ENCODE measurements at regions not wholly inside any gene's neighbourhood (a gene's known extent, or its start where the extent isn't known, plus 50 kb on each side); places are given as distances from the start of the nearest gene placed in this dataset.

DNA sequence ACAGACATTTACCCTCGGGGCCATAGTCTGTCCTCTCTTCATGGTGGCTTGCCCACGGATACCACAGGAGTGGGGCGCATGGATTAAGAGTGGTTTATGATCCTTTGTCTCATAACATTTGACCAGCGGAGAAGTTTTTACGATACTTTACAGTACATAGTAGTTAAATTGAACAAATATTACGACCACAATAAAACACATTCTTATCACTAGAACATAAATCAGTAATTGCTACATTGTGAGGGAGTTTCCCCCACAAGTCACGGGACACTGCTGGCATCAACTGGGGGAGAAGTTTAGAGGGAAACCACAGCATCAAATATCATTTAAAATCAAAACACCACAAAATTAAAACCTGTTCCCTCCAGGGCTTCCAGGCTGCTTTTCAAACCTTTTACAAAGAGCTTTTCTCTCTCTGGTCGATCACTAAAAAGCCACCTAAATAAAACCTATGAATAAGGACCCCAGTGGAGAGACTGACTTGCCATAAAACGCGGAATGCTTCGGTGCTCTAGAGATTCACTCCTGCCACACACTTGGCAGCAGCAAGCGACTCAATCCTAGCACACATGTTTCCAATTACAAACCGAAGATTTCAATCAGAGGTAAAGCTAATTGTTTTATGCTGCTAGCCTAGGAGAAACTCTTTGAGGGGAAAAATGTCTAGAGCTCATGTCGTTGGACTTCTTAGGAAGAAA is 173.7 kb upstream of the HNRNPA3 start:
- H3K4me1 Mint-ChIP-seq: peaks cover 52% of the 10 kb centered on the region
- no peaks in the 10 kb centered on the region for H3K9me3 Mint-ChIP-seq
- peak overlapping the region; percentile 46 for H3K4me3 Mint-ChIP-seq
- H3K36me3 Mint-ChIP-seq (ENCODE audit: low read depth): no peaks in the 10 kb centered on the region
- H3K27ac Mint-ChIP-seq: peak overlapping the region; percentile 8
- peak; percentile 6 for DNase-seq
- peaks cover 4% of the 10 kb centered on the region for H3K27me3 Mint-ChIP-seq (ENCODE audit: low read depth, poor library complexity)
- TF ChIP-seq, protein P1, sequence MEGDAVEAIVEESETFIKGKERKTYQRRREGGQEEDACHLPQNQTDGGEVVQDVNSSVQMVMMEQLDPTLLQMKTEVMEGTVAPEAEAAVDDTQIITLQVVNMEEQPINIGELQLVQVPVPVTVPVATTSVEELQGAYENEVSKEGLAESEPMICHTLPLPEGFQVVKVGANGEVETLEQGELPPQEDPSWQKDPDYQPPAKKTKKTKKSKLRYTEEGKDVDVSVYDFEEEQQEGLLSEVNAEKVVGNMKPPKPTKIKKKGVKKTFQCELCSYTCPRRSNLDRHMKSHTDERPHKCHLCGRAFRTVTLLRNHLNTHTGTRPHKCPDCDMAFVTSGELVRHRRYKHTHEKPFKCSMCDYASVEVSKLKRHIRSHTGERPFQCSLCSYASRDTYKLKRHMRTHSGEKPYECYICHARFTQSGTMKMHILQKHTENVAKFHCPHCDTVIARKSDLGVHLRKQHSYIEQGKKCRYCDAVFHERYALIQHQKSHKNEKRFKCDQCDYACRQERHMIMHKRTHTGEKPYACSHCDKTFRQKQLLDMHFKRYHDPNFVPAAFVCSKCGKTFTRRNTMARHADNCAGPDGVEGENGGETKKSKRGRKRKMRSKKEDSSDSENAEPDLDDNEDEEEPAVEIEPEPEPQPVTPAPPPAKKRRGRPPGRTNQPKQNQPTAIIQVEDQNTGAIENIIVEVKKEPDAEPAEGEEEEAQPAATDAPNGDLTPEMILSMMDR (IDR thresholded peaks at IDR 0.05): no peak

DNA sequence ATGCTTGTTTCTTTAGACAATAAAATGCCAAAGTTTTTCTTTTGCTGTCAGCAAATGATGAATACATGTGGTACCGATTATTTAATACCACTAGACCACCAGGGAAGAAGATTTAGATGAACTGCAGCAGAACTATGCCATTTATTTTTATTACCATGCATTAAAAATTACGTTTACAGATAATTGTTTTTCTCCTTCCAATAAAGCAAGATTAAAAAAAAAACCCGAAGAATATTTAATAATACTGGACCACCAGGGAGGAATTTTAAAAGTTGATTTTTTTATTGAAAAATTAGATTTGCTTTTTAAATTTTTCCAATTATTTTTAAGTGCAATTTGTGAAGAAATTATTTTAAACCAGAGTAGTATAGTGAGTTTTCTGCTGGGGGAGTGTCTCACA is 170.3 kb upstream of the HNRNPA3 start:
- Mint-ChIP-seq H3K4me1 (peaks cover 46% of the 10 kb centered on the region), H3K27ac (no peak overlapping the region), H3K9me3 (peaks cover 4% of the 10 kb centered on the region), H3K27me3 (ENCODE audit: low read depth, poor library complexity) (peaks cover 7% of the 10 kb centered on the region), H3K36me3 (ENCODE audit: low read depth) (no peaks in the 10 kb centered on the region), H3K4me3 (no peak overlapping the region)
- DNase-seq: no peak
- TF ChIP-seq, protein P1 (IDR thresholded peaks at IDR 0.05): no peak

DNA sequence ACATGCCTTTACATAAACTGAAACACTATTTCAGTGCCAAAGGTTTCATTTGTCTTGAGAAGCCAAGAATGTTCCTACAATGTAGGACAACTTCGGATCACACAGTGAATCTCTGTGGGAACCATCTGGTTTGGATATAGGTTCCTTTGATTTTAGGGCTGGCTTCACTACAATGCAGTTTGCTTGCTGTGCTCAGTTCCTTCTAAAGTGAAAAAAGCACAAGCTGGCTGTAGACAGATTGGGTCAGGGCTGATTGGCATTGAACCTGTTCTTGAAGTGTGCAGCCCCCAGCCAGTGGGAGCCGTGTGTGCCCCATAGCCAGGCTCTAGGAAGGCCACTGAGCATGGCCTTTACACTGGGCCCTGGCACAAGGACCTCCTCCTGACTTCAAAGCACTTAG is 167.9 kb upstream of the HNRNPA3 start:
- no peak for DNase-seq
- no peaks in the 10 kb centered on the region for H3K36me3 Mint-ChIP-seq (ENCODE audit: low read depth)
- TF ChIP-seq, protein P1 (IDR thresholded peaks at IDR 0.05): no peak
- H3K27ac Mint-ChIP-seq: no peak overlapping the region
- peaks cover 7% of the 10 kb centered on the region for H3K9me3 Mint-ChIP-seq
- H3K4me1 Mint-ChIP-seq: peaks cover 25% of the 10 kb centered on the region
- no peak overlapping the region for H3K4me3 Mint-ChIP-seq
- H3K27me3 Mint-ChIP-seq (ENCODE audit: low read depth, poor library complexity): peaks cover 8% of the 10 kb centered on the region

DNA sequence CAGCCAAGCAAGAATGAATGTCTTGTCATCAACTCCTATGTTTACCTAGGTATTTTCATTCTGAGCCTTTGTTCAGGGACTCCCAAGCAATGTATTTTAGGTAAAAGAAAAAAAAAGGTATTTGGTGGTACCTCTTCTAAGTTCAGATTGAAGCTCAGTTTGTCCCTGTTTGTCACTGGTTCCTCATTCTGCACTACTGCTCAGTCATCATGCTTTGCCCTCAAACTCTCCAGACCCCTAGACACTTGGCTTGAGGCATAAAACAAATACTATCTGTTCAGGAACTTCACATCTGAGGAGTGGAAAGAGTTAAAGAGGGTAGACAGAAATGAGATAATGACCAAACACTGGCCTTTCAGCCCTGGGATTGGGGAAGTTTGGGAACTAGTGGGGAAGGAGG is 163.6 kb upstream of the HNRNPA3 start:
- no peak overlapping the region for H3K4me3 Mint-ChIP-seq
- TF ChIP-seq, protein P1 (IDR thresholded peaks at IDR 0.05): no peak
- peaks cover 8% of the 10 kb centered on the region for H3K27me3 Mint-ChIP-seq (ENCODE audit: low read depth, poor library complexity)
- H3K36me3 Mint-ChIP-seq (ENCODE audit: low read depth): no peaks in the 10 kb centered on the region
- peaks cover 7% of the 10 kb centered on the region for H3K9me3 Mint-ChIP-seq
- DNase-seq: no peak
- H3K27ac Mint-ChIP-seq: no peak overlapping the region
- H3K4me1 Mint-ChIP-seq: peaks cover 14% of the 10 kb centered on the region

DNA sequence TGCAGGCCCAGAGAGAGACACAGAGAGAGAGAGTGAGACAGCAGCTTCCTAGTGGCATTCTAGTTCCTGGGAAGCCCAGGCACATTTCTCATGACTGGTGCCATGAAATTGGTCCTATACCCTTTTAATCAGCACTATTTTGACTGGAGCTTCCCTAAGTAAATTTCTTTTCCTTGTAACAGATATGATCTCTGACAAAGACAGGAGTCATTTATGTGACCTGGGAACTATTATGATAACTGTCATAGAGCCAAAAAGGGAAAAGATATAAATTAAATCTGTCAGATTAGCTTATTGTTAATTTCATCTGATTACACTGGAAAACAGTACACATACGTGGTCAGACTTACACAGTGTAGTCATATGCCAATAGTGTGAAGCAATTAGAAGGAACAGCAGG is 161.3 kb upstream of the HNRNPA3 start:
- Mint-ChIP-seq H3K9me3 (peaks cover 7% of the 10 kb centered on the region), H3K27ac (no peak overlapping the region), H3K27me3 (ENCODE audit: low read depth, poor library complexity) (peaks cover 4% of the 10 kb centered on the region), H3K4me1 (peaks cover 14% of the 10 kb centered on the region), H3K36me3 (ENCODE audit: low read depth) (no peaks in the 10 kb centered on the region), H3K4me3 (no peak overlapping the region)
- DNase-seq: no peak
- TF ChIP-seq, protein P1 (IDR thresholded peaks at IDR 0.05): no peak

DNA sequence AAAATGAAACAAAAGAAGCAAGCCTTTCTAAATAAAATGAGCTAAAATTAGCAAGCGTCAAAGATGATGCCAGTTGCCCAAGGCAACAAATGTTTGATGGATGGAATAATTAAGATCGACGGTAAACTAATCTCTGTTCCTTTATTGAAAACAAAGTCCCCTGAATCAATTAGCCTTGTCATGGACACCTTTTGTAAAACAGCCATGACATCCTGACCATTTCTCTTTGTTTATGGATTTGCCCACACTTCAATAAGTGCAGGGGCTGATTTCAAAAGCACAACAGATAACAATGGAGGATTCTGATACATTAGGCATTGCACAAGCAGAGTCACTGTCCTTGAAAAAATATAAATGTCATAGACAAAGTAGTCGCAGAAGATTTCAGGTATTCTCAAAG is 160.1 kb upstream of the HNRNPA3 start:
- H3K27ac Mint-ChIP-seq: peak overlapping the region; percentile 13
- H3K27me3 Mint-ChIP-seq (ENCODE audit: low read depth, poor library complexity): peaks cover 4% of the 10 kb centered on the region

More for the DNA sequence above, 160.1 kb upstream of the HNRNPA3 start:
- DNase-seq: no peak
- peaks cover 3% of the 10 kb centered on the region for H3K9me3 Mint-ChIP-seq
- TF ChIP-seq, protein P1 (IDR thresholded peaks at IDR 0.05): no peak
- no peak overlapping the region for H3K4me3 Mint-ChIP-seq
- peaks cover 22% of the 10 kb centered on the region for H3K4me1 Mint-ChIP-seq
- no peaks in the 10 kb centered on the region for H3K36me3 Mint-ChIP-seq (ENCODE audit: low read depth)
